ENCODE measurements at regions not wholly inside any gene's neighbourhood (a gene's known extent, or its start where the extent isn't known, plus 50 kb on each side); places are given as distances from the start of the nearest gene placed in this dataset.
"Not testable (repeated sequence)": the region's sequence is repeated elsewhere in the genome, so short reads cannot be mapped to it uniquely, and the experiment has no call there.

- DNase-seq (ENCODE audit: low spot score) = no peak
Measured at GRCh38 chr11:41713030-41713429, 253.6 kb upstream of the LRRC4C start.

GRCh38 chr11:41714101-41714500 is 254.6 kb upstream of the LRRC4C start:
- DNase-seq (ENCODE audit: low spot score) = no peak

- no peak for DNase-seq (ENCODE audit: low spot score)
Measured at GRCh38 chr11:41716862-41717261, 257.4 kb upstream of the LRRC4C start.

- DNase-seq (ENCODE audit: low spot score) = no peak
Measured at GRCh38 chr11:41720761-41721160, 261.3 kb upstream of the LRRC4C start.

GRCh38 chr11:41728161-41728560 is 268.7 kb upstream of the LRRC4C start:
- DNase-seq (ENCODE audit: low spot score) = not testable (repeated sequence)

- no peak for DNase-seq (ENCODE audit: low spot score)
Measured at GRCh38 chr11:41775296-41775695, 315.8 kb upstream of the LRRC4C start.

- no peak for DNase-seq (ENCODE audit: low spot score)
Measured at GRCh38 chr11:41779401-41779960, 320.0 kb upstream of the LRRC4C start.

GRCh38 chr11:41781441-41781840 is 322.0 kb upstream of the LRRC4C start:
- no peak for DNase-seq (ENCODE audit: low spot score)

- DNase-seq (ENCODE audit: low spot score) = no peak
Measured at GRCh38 chr11:41784513-41785335, 325.3 kb upstream of the LRRC4C start.

GRCh38 chr11:41786087-41786486 is 326.6 kb upstream of the LRRC4C start:
- no peak for DNase-seq (ENCODE audit: low spot score)

GRCh38 chr11:41788177-41788576 is 328.7 kb upstream of the LRRC4C start:
- DNase-seq (ENCODE audit: low spot score) = no peak

- no peak for DNase-seq (ENCODE audit: low spot score)
Measured at GRCh38 chr11:41789376-41789775, 329.9 kb upstream of the LRRC4C start.

GRCh38 chr11:41795004-41795403 is 335.6 kb upstream of the LRRC4C start:
- DNase-seq (ENCODE audit: low spot score) = no peak

GRCh38 chr11:41799754-41800153 is 340.3 kb upstream of the LRRC4C start:
- no peak for DNase-seq (ENCODE audit: low spot score)

GRCh38 chr11:41803895-41804294 is 344.4 kb upstream of the LRRC4C start:
- no peak for DNase-seq (ENCODE audit: low spot score)

GRCh38 chr11:41816396-41816795 is 356.9 kb upstream of the LRRC4C start:
- DNase-seq (ENCODE audit: low spot score) = no peak

GRCh38 chr11:41824287-41824686 is 364.8 kb upstream of the LRRC4C start:
- not testable (repeated sequence) for DNase-seq (ENCODE audit: low spot score)

- no peak for DNase-seq (ENCODE audit: low spot score)
Measured at GRCh38 chr11:41826085-41826484, 366.6 kb upstream of the LRRC4C start.

GRCh38 chr11:41836431-41836830 is 377.0 kb upstream of the LRRC4C start:
- DNase-seq (ENCODE audit: low spot score) = no peak

- no peak for DNase-seq (ENCODE audit: low spot score)
Measured at GRCh38 chr11:41842673-41843072, 383.2 kb upstream of the LRRC4C start.

GRCh38 chr11:41845066-41845465 is 385.6 kb upstream of the LRRC4C start:
- DNase-seq (ENCODE audit: low spot score) = no peak

- DNase-seq (ENCODE audit: low spot score) = no peak
Measured at GRCh38 chr11:41848349-41848748, 388.9 kb upstream of the LRRC4C start.

GRCh38 chr11:41849250-41849649 is 389.8 kb upstream of the LRRC4C start:
- no peak for DNase-seq (ENCODE audit: low spot score)

- no peak for DNase-seq (ENCODE audit: low spot score)
Measured at GRCh38 chr11:41851743-41852142, 392.3 kb upstream of the LRRC4C start.
